ENCODE measurements at regions not wholly inside any gene's neighbourhood (a gene's known extent, or its start where the extent isn't known, plus 50 kb on each side); places are given as distances from the start of the nearest gene placed in this dataset.

DNA sequence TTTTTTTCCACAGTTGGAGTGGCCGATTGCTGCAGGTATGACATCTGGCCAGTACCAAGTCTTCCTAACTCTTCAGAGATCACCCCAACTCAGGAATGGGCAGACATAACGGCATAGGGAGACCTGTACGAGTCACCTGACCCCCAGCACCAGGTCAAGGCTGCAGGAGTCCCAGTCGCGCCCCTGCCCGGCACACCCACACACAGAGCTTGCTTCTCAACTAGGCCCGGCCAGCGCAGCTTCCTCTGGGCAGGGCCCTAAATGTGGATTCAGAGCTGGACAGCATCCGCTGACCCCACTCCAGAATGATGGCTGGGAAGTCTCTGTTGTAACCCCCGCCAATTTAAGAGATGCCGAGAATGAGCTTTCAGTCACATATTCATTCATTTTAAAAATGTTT is 58.8 kb upstream of the CLDN14 start:
- peaks cover 19% of the 10 kb centered on the region for H3K4me1 Mint-ChIP-seq
- no peaks in the 10 kb centered on the region for H3K79me2 ChIP-seq (replicated peaks; ENCODE audit: insufficient read depth)
- peaks cover 4% of the 10 kb centered on the region; the same call in 1 of the 2 replicates for H3K27me3 ChIP-seq (ENCODE audit: insufficient read depth)
- H3K27ac ChIP-seq (ENCODE audit: low read depth), result no peak overlapping the region
- no peak overlapping the region for H2AFZ ChIP-seq
- no peaks in the 10 kb centered on the region for H3K9me2 ChIP-seq (ENCODE audit: insufficient read depth)
- no peak overlapping the region for H3K4me3 ChIP-seq
- 0 out of 2 replicates have a peak, but pooled peaks cover 3% of the 10 kb centered on the region for H3F3A ChIP-seq (replicated peaks; ENCODE audit: low read depth)
- TF ChIP-seq, protein P1, sequence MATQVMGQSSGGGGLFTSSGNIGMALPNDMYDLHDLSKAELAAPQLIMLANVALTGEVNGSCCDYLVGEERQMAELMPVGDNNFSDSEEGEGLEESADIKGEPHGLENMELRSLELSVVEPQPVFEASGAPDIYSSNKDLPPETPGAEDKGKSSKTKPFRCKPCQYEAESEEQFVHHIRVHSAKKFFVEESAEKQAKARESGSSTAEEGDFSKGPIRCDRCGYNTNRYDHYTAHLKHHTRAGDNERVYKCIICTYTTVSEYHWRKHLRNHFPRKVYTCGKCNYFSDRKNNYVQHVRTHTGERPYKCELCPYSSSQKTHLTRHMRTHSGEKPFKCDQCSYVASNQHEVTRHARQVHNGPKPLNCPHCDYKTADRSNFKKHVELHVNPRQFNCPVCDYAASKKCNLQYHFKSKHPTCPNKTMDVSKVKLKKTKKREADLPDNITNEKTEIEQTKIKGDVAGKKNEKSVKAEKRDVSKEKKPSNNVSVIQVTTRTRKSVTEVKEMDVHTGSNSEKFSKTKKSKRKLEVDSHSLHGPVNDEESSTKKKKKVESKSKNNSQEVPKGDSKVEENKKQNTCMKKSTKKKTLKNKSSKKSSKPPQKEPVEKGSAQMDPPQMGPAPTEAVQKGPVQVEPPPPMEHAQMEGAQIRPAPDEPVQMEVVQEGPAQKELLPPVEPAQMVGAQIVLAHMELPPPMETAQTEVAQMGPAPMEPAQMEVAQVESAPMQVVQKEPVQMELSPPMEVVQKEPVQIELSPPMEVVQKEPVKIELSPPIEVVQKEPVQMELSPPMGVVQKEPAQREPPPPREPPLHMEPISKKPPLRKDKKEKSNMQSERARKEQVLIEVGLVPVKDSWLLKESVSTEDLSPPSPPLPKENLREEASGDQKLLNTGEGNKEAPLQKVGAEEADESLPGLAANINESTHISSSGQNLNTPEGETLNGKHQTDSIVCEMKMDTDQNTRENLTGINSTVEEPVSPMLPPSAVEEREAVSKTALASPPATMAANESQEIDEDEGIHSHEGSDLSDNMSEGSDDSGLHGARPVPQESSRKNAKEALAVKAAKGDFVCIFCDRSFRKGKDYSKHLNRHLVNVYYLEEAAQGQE (IDR thresholded peaks at IDR 0.05; ENCODE audit: unreplicated experiment), result no peak
- TF ChIP-seq EZH2phosphoT487 (IDR thresholded peaks at IDR 0.05; ENCODE audit: unreplicated experiment) (no peak), CREB1 (CRISPR knock-in tag; IDR thresholded peaks at IDR 0.05; ENCODE audit: low read depth) (no peak), ZNF331 (CRISPR knock-in tag; IDR thresholded peaks at IDR 0.05; ENCODE audit: low read depth) (no peak), JUNB (IDR thresholded peaks at IDR 0.05; ENCODE audit: unreplicated experiment) (no peak), STAT1 (IDR thresholded peaks at IDR 0.05; ENCODE audit: unreplicated experiment) (no peak), POLR2AphosphoS5 (IDR thresholded peaks at IDR 0.05; ENCODE audit: low read depth) (no peak), ZNF114 (CRISPR knock-in tag; IDR thresholded peaks at IDR 0.05) (no peak), NANOG (IDR thresholded peaks at IDR 0.05; ENCODE audit: borderline replicate concordance) (no peak), EZH2 (IDR thresholded peaks at IDR 0.05; ENCODE audit: low read depth, unreplicated experiment) (no peak)
- TF ChIP-seq, protein P2, sequence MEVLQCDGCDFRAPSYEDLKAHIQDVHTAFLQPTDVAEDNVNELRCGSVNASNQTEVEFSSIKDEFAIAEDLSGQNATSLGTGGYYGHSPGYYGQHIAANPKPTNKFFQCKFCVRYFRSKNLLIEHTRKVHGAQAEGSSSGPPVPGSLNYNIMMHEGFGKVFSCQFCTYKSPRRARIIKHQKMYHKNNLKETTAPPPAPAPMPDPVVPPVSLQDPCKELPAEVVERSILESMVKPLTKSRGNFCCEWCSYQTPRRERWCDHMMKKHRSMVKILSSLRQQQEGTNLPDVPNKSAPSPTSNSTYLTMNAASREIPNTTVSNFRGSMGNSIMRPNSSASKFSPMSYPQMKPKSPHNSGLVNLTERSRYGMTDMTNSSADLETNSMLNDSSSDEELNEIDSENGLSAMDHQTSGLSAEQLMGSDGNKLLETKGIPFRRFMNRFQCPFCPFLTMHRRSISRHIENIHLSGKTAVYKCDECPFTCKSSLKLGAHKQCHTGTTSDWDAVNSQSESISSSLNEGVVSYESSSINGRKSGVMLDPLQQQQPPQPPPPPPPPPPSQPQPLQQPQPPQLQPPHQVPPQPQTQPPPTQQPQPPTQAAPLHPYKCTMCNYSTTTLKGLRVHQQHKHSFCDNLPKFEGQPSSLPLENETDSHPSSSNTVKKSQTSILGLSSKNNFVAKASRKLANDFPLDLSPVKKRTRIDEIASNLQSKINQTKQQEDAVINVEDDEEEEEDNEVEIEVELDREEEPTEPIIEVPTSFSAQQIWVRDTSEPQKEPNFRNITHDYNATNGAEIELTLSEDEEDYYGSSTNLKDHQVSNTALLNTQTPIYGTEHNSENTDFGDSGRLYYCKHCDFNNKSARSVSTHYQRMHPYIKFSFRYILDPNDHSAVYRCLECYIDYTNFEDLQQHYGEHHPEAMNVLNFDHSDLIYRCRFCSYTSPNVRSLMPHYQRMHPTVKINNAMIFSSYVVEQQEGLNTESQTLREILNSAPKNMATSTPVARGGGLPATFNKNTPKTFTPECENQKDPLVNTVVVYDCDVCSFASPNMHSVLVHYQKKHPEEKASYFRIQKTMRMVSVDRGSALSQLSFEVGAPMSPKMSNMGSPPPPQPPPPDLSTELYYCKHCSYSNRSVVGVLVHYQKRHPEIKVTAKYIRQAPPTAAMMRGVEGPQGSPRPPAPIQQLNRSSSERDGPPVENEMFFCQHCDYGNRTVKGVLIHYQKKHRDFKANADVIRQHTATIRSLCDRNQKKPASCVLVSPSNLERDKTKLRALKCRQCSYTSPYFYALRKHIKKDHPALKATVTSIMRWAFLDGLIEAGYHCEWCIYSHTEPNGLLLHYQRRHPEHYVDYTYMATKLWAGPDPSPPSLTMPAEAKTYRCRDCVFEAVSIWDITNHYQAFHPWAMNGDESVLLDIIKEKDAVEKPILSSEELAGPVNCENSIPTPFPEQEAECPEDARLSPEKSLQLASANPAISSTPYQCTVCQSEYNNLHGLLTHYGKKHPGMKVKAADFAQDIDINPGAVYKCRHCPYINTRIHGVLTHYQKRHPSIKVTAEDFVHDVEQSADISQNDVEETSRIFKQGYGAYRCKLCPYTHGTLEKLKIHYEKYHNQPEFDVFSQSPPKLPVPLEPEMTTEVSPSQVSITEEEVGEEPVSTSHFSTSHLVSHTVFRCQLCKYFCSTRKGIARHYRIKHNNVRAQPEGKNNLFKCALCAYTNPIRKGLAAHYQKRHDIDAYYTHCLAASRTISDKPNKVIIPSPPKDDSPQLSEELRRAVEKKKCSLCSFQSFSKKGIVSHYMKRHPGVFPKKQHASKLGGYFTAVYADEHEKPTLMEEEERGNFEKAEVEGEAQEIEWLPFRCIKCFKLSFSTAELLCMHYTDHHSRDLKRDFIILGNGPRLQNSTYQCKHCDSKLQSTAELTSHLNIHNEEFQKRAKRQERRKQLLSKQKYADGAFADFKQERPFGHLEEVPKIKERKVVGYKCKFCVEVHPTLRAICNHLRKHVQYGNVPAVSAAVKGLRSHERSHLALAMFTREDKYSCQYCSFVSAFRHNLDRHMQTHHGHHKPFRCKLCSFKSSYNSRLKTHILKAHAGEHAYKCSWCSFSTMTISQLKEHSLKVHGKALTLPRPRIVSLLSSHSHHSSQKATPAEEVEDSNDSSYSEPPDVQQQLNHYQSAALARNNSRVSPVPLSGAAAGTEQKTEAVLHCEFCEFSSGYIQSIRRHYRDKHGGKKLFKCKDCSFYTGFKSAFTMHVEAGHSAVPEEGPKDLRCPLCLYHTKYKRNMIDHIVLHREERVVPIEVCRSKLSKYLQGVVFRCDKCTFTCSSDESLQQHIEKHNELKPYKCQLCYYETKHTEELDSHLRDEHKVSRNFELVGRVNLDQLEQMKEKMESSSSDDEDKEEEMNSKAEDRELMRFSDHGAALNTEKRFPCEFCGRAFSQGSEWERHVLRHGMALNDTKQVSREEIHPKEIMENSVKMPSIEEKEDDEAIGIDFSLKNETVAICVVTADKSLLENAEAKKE (CRISPR knock-in tag; IDR thresholded peaks at IDR 0.05), result no peak
- TF ChIP-seq, protein P3, sequence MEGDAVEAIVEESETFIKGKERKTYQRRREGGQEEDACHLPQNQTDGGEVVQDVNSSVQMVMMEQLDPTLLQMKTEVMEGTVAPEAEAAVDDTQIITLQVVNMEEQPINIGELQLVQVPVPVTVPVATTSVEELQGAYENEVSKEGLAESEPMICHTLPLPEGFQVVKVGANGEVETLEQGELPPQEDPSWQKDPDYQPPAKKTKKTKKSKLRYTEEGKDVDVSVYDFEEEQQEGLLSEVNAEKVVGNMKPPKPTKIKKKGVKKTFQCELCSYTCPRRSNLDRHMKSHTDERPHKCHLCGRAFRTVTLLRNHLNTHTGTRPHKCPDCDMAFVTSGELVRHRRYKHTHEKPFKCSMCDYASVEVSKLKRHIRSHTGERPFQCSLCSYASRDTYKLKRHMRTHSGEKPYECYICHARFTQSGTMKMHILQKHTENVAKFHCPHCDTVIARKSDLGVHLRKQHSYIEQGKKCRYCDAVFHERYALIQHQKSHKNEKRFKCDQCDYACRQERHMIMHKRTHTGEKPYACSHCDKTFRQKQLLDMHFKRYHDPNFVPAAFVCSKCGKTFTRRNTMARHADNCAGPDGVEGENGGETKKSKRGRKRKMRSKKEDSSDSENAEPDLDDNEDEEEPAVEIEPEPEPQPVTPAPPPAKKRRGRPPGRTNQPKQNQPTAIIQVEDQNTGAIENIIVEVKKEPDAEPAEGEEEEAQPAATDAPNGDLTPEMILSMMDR (conservative IDR thresholded peaks at IDR 0.05; ENCODE audit: low read depth in 2 of 2), result no peak
- TF ChIP-seq, protein P4, sequence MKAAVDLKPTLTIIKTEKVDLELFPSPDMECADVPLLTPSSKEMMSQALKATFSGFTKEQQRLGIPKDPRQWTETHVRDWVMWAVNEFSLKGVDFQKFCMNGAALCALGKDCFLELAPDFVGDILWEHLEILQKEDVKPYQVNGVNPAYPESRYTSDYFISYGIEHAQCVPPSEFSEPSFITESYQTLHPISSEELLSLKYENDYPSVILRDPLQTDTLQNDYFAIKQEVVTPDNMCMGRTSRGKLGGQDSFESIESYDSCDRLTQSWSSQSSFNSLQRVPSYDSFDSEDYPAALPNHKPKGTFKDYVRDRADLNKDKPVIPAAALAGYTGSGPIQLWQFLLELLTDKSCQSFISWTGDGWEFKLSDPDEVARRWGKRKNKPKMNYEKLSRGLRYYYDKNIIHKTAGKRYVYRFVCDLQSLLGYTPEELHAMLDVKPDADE (IDR thresholded peaks at IDR 0.05), result no peak
- no peak overlapping the region for H3K4me2 ChIP-seq
- H3K9me3 Mint-ChIP-seq, result no peaks in the 10 kb centered on the region
- no peaks in the 10 kb centered on the region for H3K36me3 ChIP-seq (ENCODE audit: insufficient read depth)
- DNase-seq (ENCODE audit: low spot score), result no peak
- H4K20me1 ChIP-seq (replicated peaks; ENCODE audit: insufficient read depth), result no peaks in the 10 kb centered on the region
- no peak overlapping the region for H3K4me3 Mint-ChIP-seq
- no peak for ATAC-seq
- no peak overlapping the region for H3K27ac Mint-ChIP-seq
- H3K27me3 Mint-ChIP-seq (ENCODE audit: insufficient read depth, low read depth, poor library complexity), result peaks cover 13% of the 10 kb centered on the region
- peaks cover 25% of the 10 kb centered on the region for H3K4me1 ChIP-seq (ENCODE audit: insufficient read depth)
- H3K36me3 Mint-ChIP-seq (ENCODE audit: low read depth), result no peaks in the 10 kb centered on the region
